ENCODE measurements at regions not wholly inside any gene's neighbourhood (a gene's known extent, or its start where the extent isn't known, plus 50 kb on each side); places are given as distances from the start of the nearest gene placed in this dataset.

DNA sequence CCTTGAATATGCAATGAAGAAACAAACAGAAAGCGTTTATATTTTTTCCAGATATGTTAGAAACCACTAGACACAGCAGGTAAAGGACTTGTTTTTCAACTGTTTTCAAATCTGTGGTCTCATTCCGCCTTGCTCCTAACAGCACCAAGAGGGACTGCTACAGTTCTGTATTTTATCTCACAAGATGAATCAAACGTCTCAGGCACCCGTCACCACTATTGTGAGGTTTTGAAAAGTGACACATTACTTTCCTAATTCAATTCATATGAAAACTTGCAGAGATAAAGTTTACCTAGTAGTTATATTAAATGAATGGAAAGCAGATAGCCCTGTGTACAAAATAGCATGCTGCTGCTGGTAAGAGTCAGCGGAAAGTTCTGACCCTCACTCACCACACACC lies 386.3 kb downstream of the ETS1 start:
- no peaks in the 10 kb centered on the region for H4K20me1 ChIP-seq (ENCODE audit: insufficient read depth, low read length)
- no peaks in the 10 kb centered on the region for H3K36me3 ChIP-seq (ENCODE audit: control insufficient read depth, insufficient read depth, low read length)
- in situ Hi-C loops (cut with MboI; ENCODE audit: low sequenced_read_pairs) (no loop called here), intact Hi-C loops (cut with micrococcal nuclease) (no loop called here), dilution Hi-C loops (cut with HindIII; ENCODE audit: low sequenced_read_pairs, unreplicated experiment) (no loop called here)
- no peak overlapping the region for H2BK5ac ChIP-seq (ENCODE audit: low read depth, low read length, poor library complexity, severe bottlenecking)
- no peak overlapping the region for H3K56ac ChIP-seq (ENCODE audit: extremely low read depth, insufficient read depth, low read length)
- WGBS, 2 experiments (ENCODE audit: extremely low coverage in 2 of 2, insufficient read length in 1 of 2) = no CpG with 5 or more reads among the region's 5 CpGs
- POLR2A ChIA-PET (ENCODE audit: unreplicated experiment) = no interaction called here
- H3K23ac ChIP-seq (ENCODE audit: low read depth, low read length) = no peak overlapping the region
- H2AFZ ChIP-seq (replicated peaks; ENCODE audit: low read length, poor library complexity) = no peak overlapping the region
- no peak overlapping the region for H4K5ac ChIP-seq (ENCODE audit: low read depth, low read length)
- H3K4me1 ChIP-seq (ENCODE audit: control insufficient read depth, insufficient read depth, low read length) = no peaks in the 10 kb centered on the region
- no peak overlapping the region for H2AK5ac ChIP-seq (ENCODE audit: low read depth, low read length)
- H2BK120ac ChIP-seq (ENCODE audit: low read depth, low read length) = no peak overlapping the region
- no peak overlapping the region for H3K4ac ChIP-seq (ENCODE audit: low read depth, low read length)
- no TSS peak for BruUV-seq (replicated peaks)
- TF ChIP-seq FOS (IDR thresholded peaks at IDR 0.05; ENCODE audit: low read depth, low read length) (no peak), SMC3 (IDR thresholded peaks at IDR 0.05; ENCODE audit: low read depth, low read length) (no peak), CEBPB (IDR thresholded peaks at IDR 0.05; ENCODE audit: low read depth, low read length) (no peak), POLR2A (IDR thresholded peaks at IDR 0.05; ENCODE audit: low read depth, low read length) (no peak), NFE2L2 (IDR thresholded peaks at IDR 0.05; ENCODE audit: low read depth, low read length) (no peak), MAZ (IDR thresholded peaks at IDR 0.05; ENCODE audit: borderline replicate concordance, low read depth, low read length) (no peak), RAD21 (IDR thresholded peaks at IDR 0.05; ENCODE audit: low read length) (no peak), MAFK (IDR thresholded peaks at IDR 0.05; ENCODE audit: low read depth, low read length) (no peak), RCOR1 (IDR thresholded peaks at IDR 0.05; ENCODE audit: insufficient replicate concordance, low read length) (no peak), RFX5 (IDR thresholded peaks at IDR 0.05; ENCODE audit: low read depth, low read length) (no peak), MXI1 (IDR thresholded peaks at IDR 0.05; ENCODE audit: borderline replicate concordance, low read depth, low read length) (no peak), CHD1 (IDR thresholded peaks at IDR 0.05; ENCODE audit: low read depth, low read length) (no peak), BHLHE40 (IDR thresholded peaks at IDR 0.05; ENCODE audit: low read depth, low read length) (no peak)
- TF ChIP-seq, protein P1, sequence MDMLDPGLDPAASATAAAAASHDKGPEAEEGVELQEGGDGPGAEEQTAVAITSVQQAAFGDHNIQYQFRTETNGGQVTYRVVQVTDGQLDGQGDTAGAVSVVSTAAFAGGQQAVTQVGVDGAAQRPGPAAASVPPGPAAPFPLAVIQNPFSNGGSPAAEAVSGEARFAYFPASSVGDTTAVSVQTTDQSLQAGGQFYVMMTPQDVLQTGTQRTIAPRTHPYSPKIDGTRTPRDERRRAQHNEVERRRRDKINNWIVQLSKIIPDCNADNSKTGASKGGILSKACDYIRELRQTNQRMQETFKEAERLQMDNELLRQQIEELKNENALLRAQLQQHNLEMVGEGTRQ (IDR thresholded peaks at IDR 0.05; ENCODE audit: low read depth, low read length) = no peak
- TF ChIP-seq, protein P2, sequence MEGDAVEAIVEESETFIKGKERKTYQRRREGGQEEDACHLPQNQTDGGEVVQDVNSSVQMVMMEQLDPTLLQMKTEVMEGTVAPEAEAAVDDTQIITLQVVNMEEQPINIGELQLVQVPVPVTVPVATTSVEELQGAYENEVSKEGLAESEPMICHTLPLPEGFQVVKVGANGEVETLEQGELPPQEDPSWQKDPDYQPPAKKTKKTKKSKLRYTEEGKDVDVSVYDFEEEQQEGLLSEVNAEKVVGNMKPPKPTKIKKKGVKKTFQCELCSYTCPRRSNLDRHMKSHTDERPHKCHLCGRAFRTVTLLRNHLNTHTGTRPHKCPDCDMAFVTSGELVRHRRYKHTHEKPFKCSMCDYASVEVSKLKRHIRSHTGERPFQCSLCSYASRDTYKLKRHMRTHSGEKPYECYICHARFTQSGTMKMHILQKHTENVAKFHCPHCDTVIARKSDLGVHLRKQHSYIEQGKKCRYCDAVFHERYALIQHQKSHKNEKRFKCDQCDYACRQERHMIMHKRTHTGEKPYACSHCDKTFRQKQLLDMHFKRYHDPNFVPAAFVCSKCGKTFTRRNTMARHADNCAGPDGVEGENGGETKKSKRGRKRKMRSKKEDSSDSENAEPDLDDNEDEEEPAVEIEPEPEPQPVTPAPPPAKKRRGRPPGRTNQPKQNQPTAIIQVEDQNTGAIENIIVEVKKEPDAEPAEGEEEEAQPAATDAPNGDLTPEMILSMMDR (conservative IDR thresholded peaks at IDR 0.05; ENCODE audit: low read depth, low read length) = no peak
- TF ChIP-seq, protein P3, sequence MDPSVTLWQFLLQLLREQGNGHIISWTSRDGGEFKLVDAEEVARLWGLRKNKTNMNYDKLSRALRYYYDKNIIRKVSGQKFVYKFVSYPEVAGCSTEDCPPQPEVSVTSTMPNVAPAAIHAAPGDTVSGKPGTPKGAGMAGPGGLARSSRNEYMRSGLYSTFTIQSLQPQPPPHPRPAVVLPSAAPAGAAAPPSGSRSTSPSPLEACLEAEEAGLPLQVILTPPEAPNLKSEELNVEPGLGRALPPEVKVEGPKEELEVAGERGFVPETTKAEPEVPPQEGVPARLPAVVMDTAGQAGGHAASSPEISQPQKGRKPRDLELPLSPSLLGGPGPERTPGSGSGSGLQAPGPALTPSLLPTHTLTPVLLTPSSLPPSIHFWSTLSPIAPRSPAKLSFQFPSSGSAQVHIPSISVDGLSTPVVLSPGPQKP (IDR thresholded peaks at IDR 0.05; ENCODE audit: borderline replicate concordance, low read depth, low read length) = no peak
- no peaks in the 10 kb centered on the region for H3K9me1 ChIP-seq (ENCODE audit: insufficient read depth, low read length)
- H3K4me2 ChIP-seq (ENCODE audit: low read depth, low read length) = no peak overlapping the region
- H4K91ac ChIP-seq (ENCODE audit: insufficient read depth, low read depth, low read length) = no peak overlapping the region
- no peak overlapping the region for H3K14ac ChIP-seq (replicated peaks; ENCODE audit: low read depth, low read length)
- no peaks in the 10 kb centered on the region for H3K9me3 ChIP-seq (ENCODE audit: control insufficient read depth, insufficient read depth, low read length)
- H2BK15ac ChIP-seq (ENCODE audit: low read depth, low read length) = no peak overlapping the region
- no peak overlapping the region for H3K27ac ChIP-seq (ENCODE audit: insufficient read depth, low read length)
- no peak overlapping the region for H3K4me3 ChIP-seq (ENCODE audit: insufficient read depth, low read depth, low read length)
- DNase-seq = no peak
- no peak overlapping the region for H4K8ac ChIP-seq (ENCODE audit: low read depth in 2 of 2, low read length in 2 of 2)
- ATAC-seq (ENCODE audit: low read depth) = no peak
- H3K9ac ChIP-seq (ENCODE audit: low read depth, low read length) = no peak overlapping the region
- no peaks in the 10 kb centered on the region for H3K27me3 ChIP-seq (ENCODE audit: control insufficient read depth, insufficient read depth, low read length)
- CTCF ChIA-PET = no interaction called here
- H3K18ac ChIP-seq (ENCODE audit: low read depth, low read length) = no peak overlapping the region
- H2AK9ac ChIP-seq (replicated peaks; ENCODE audit: low read depth, low read length, poor library complexity) = no peak overlapping the region
- no peaks in the 10 kb centered on the region for H3K79me1 ChIP-seq (ENCODE audit: low read depth in 1 of 2, low read length in 2 of 2)
- no peak overlapping the region for H2BK20ac ChIP-seq (ENCODE audit: low read depth, low read length)
